HCT116 (cell line): ENCODE measurements at regions not wholly inside any gene's neighbourhood (a gene's known extent, or its start where the extent isn't known, plus 50 kb on each side); places are given as distances from the start of the nearest gene placed in this dataset.

ENCODE experiments used
- ATAC-seq: fragments of 200-7000 bp; cut with Tn5 transposase; 2 replicates; pipeline ENCODE4 v1.9.1; 2020; ENCODE audit warnings: mild to moderate bottlenecking, moderate library complexity
- BruUV-seq: library from RNA; stranded (reverse); fragments of 400-500 nt; replicated peaks from 2 replicates; lab custom pipeline; 2021; lab: Mats Ljungman, UMichigan
- CTCF ChIA-PET: fragments of 300-600 bp; sonication (Branson Sonifier 250); formaldehyde crosslinking; loops from one replicate; lab custom pipeline; 2021; ENCODE audit warnings: antibody characterized with exemption; lab: Charles Lee
- POLR2A ChIA-PET: fragments of 300-600, 350-600 bp; sonication (Branson Sonifier 250); formaldehyde crosslinking; loops from one replicate; lab custom pipeline; 2021; ENCODE audit warnings: antibody characterized with exemption; lab: Charles Lee
- RAD21 ChIA-PET, 2 experiments: fragments of 300-600 bp; sonication (Branson Sonifier 250); formaldehyde crosslinking; loops; one replicate each; lab custom pipeline; 2023; ENCODE audit warnings: low total read pairs in 2 of 2; ENCODE audit not compliant: uncharacterized antibody in 2 of 2, unreplicated experiment in 2 of 2, low non-redundant PET in 1 of 2; lab: Charles Lee
- DNase-seq: peaks from one replicate; pipeline ENCODE4 v3.0.0-alpha.2; 2010; ENCODE audit warnings: low read depth, low spot score
- H2AFZ ChIP-seq: fragments of 200-600 bp; shearing (Covaris generic), sonication (generic); 2 replicates; pipeline ENCODE4 v1.6.1; 2017; ENCODE audit warnings: low read depth, mixed run types, mixed read lengths, antibody characterized with exemption, low read length; ENCODE audit not compliant: poor library complexity, severe bottlenecking
- H3K27ac ChIP-seq: 2 replicates; pipeline ENCODE4 v1.5.1; 2012; ENCODE audit warnings: low read depth, low read length
- H3K27me3 ChIP-seq: fragments of 200-600 bp; sonication (generic); 2 replicates; pipeline ENCODE4 v1.6.1; 2016; ENCODE audit warnings: mixed run types, low read length, mixed read lengths; ENCODE audit not compliant: insufficient read depth
- H3K36me3 ChIP-seq, 2 experiments: fragments of 200-500 bp in 1 of 2; fragments of 200-600 bp in 1 of 2; sonication (Bioruptor generic) in 1 of 2; sonication (generic) in 1 of 2; 2 replicates each; pipeline versions ENCODE4 v1.5.1 to v1.6.1; 2014 to 2016; ENCODE audit warnings: low read length in 2 of 2, inconsistent platforms in 1 of 2, mixed read lengths in 1 of 2, mixed run types in 1 of 2; ENCODE audit not compliant: insufficient read depth in 2 of 2, control insufficient read depth in 1 of 2
- H3K4me1 ChIP-seq, 2 experiments: fragments of 200-600 bp in 1 of 2; sonication (generic) in 1 of 2; 2 replicates each; pipeline versions ENCODE4 v1.5.1 to v1.6.1; 2012 to 2017; ENCODE audit warnings: low read length in 2 of 2, inconsistent platforms in 1 of 2, mild to moderate bottlenecking in 1 of 2, mixed read lengths in 1 of 2, mixed run types in 1 of 2, moderate library complexity in 1 of 2; ENCODE audit not compliant: insufficient read depth in 2 of 2, control insufficient read depth in 1 of 2
- H3K4me2 ChIP-seq: fragments of 200-600 bp; sonication (generic); 2 replicates; pipeline ENCODE4 v1.6.1; 2017; ENCODE audit warnings: mixed run types, low read length, mixed read lengths
- H3K4me3 ChIP-seq, 2 experiments: fragments of 200-600 bp in 1 of 2; sonication (generic) in 1 of 2; replicated peaks in 1 of 2; 2 replicates each; pipeline ENCODE4 v1.5.1; 2011 to 2016; ENCODE audit warnings: low read length in 2 of 2, control low read depth in 1 of 2, low read depth in 1 of 2, mild to moderate bottlenecking in 1 of 2, mixed read lengths in 1 of 2, mixed run types in 1 of 2
- H3K79me2 ChIP-seq: fragments of 200-600 bp; sonication (generic); 2 replicates; pipeline ENCODE4 v1.6.1; 2017; ENCODE audit warnings: mild to moderate bottlenecking, mixed run types, low read length, moderate library complexity, mixed read lengths; ENCODE audit not compliant: insufficient read depth
- H3K9ac ChIP-seq: fragments of 200-600 bp; sonication (generic); 2 replicates; pipeline ENCODE4 v1.6.1; 2016; ENCODE audit warnings: low read length, mixed read lengths
- H3K9me2 ChIP-seq: fragments of 200-600 bp; sonication (generic), shearing (Covaris generic); 2 replicates; pipeline ENCODE4 v1.6.1; 2017; ENCODE audit warnings: mixed run types, mild to moderate bottlenecking, moderate library complexity; ENCODE audit not compliant: insufficient read depth
- H3K9me3 ChIP-seq, 2 experiments: fragments of 200-500 bp in 1 of 2; fragments of 200-600 bp in 1 of 2; sonication (Bioruptor generic) in 1 of 2; sonication (generic) in 1 of 2; 2 replicates each; pipeline ENCODE4 v1.6.1; 2014 to 2017; ENCODE audit warnings: low read length in 2 of 2, mixed read lengths in 2 of 2, inconsistent platforms in 1 of 2, low read depth in 1 of 2, mild to moderate bottlenecking in 1 of 2, mixed run types in 1 of 2, moderate library complexity in 1 of 2; ENCODE audit not compliant: control insufficient read depth in 1 of 2, insufficient read depth in 1 of 2
- H4K20me1 ChIP-seq: fragments of 200-600 bp; sonication (generic), shearing (Covaris generic); 2 replicates; pipeline ENCODE4 v1.6.1; 2017; ENCODE audit warnings: mixed run types, mild to moderate bottlenecking, moderate library complexity; ENCODE audit not compliant: insufficient read depth
- CBX3 ChIP-seq: IDR thresholded peaks from 2 replicates; pipeline ENCODE4 v1.6.1; 2012; ENCODE audit warnings: low read depth
- EZH2 ChIP-seq: fragments of 200-600 bp; sonication (generic); IDR thresholded peaks from 2 replicates; pipeline ENCODE4 v1.6.1; 2017; ENCODE audit warnings: antibody characterized with exemption, mixed run types
- FOSL1 ChIP-seq: IDR thresholded peaks from 2 replicates; pipeline ENCODE4 v1.6.1; 2012; ENCODE audit warnings: low read depth
- POLR2A ChIP-seq: IDR thresholded peaks from 2 replicates; pipeline ENCODE4 v1.7.0; 2011; ENCODE audit warnings: borderline replicate concordance; ENCODE audit not compliant: insufficient read depth, insufficient read length; ENCODE audit errors: extremely low read depth
- POLR2AphosphoS5 ChIP-seq: IDR thresholded peaks from 2 replicates; pipeline ENCODE4 v1.6.1; 2011; ENCODE audit warnings: mild to moderate bottlenecking, low read depth, low read length, moderate library complexity
- RAD21 ChIP-seq: IDR thresholded peaks from 2 replicates; pipeline ENCODE4 v1.6.1; 2012; ENCODE audit warnings: low read depth, mild to moderate bottlenecking
- TCF7L2 ChIP-seq: IDR thresholded peaks from 2 replicates; pipeline ENCODE4 v1.7.0; 2011; ENCODE audit warnings: borderline replicate concordance, inconsistent platforms; ENCODE audit not compliant: insufficient read depth, insufficient read length; ENCODE audit errors: extremely low read depth
- YY1 ChIP-seq: IDR thresholded peaks from 2 replicates; pipeline ENCODE4 v1.6.1; 2011; ENCODE audit warnings: low read length, low read depth, moderate library complexity, mild to moderate bottlenecking; ENCODE audit not compliant: insufficient replicate concordance; ENCODE audit errors: extremely low read depth
- ZFX ChIP-seq: fragments of 450-650 bp; IDR thresholded peaks from 2 replicates; pipeline ENCODE4 v1.6.1; 2017
- intact Hi-C: fragments of 100-400 bp; cut with micrococcal nuclease; formaldehyde crosslinking; loops from 2 replicates; pipeline ENCODE4 v1.10.0; 2022
- TF ChIP-seq, protein P1 (sequence below): IDR thresholded peaks from 2 replicates; pipeline ENCODE4 v1.6.1; 2012; ENCODE audit warnings: low read depth
- TF ChIP-seq, protein P2 (sequence below): IDR thresholded peaks from 2 replicates; pipeline ENCODE4 v1.6.1; 2011; ENCODE audit warnings: mild to moderate bottlenecking, low read length, moderate library complexity; ENCODE audit not compliant: insufficient replicate concordance; ENCODE audit errors: extremely low read depth
- TF ChIP-seq, protein P3 (sequence below), 3 experiments: fragments of 200-600 bp in 1 of 3; sonication (generic) in 1 of 3; IDR thresholded peaks in 2 of 3; conservative IDR thresholded peaks in 1 of 3; 2 replicates each; pipeline ENCODE4 v1.5.1; 2012 to 2017; ENCODE audit warnings: low read depth in 2 of 3, low read length in 2 of 3, antibody characterized with exemption in 1 of 3, borderline replicate concordance in 1 of 3, control low read depth in 1 of 3, mild to moderate bottlenecking in 1 of 3, mixed read lengths in 1 of 3, mixed run types in 1 of 3, moderate library complexity in 1 of 3; ENCODE audit not compliant: insufficient read depth in 1 of 3
- TF ChIP-seq, protein P4 (sequence below): IDR thresholded peaks from 2 replicates; pipeline ENCODE4 v1.6.1; 2012

DNA sequence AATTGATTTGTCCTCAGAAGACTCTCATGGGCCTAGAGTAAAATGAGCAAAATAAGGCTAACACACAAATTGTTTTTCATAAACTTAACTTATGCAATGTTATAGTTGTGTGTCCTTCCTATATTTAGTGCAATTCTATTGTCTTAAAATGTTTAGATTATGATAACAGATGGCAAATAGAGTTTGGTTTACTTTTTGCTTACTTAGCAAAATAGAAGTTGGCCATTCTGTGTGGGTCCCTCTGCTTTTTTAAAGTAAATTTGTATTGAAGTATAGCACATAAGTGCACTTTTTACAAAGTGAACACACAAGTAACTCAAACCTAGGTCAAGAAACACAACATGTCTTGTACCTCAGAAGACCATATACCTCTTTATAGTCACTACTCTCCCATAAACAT is 150.6 kb upstream of the RARB start:
- Histone ChIP-seq H3K4me3 (no peak overlapping the region), H3K4me1 (no peaks in the 10 kb centered on the region), H4K20me1 (no peaks in the 10 kb centered on the region), H3K4me2 (no peak overlapping the region), H3K9ac (no peak overlapping the region), H3K27ac (no peak overlapping the region), H3K79me2 (no peaks in the 10 kb centered on the region), H3K36me3 (no peaks in the 10 kb centered on the region), H3K9me3 (no peaks in the 10 kb centered on the region), H2AFZ (no peak overlapping the region), H3K9me2 (no peaks in the 10 kb centered on the region), H3K27me3 (no peaks in the 10 kb centered on the region; the same call in 1 of the 2 replicates)
- intact Hi-C loops, result no loop called here
- RAD21 ChIA-PET, result no interaction called here
- TF ChIP-seq POLR2AphosphoS5, result no peak
- TF ChIP-seq CBX3, result no peak
- no peak for TF ChIP-seq TCF7L2
- TF ChIP-seq, protein P1, sequence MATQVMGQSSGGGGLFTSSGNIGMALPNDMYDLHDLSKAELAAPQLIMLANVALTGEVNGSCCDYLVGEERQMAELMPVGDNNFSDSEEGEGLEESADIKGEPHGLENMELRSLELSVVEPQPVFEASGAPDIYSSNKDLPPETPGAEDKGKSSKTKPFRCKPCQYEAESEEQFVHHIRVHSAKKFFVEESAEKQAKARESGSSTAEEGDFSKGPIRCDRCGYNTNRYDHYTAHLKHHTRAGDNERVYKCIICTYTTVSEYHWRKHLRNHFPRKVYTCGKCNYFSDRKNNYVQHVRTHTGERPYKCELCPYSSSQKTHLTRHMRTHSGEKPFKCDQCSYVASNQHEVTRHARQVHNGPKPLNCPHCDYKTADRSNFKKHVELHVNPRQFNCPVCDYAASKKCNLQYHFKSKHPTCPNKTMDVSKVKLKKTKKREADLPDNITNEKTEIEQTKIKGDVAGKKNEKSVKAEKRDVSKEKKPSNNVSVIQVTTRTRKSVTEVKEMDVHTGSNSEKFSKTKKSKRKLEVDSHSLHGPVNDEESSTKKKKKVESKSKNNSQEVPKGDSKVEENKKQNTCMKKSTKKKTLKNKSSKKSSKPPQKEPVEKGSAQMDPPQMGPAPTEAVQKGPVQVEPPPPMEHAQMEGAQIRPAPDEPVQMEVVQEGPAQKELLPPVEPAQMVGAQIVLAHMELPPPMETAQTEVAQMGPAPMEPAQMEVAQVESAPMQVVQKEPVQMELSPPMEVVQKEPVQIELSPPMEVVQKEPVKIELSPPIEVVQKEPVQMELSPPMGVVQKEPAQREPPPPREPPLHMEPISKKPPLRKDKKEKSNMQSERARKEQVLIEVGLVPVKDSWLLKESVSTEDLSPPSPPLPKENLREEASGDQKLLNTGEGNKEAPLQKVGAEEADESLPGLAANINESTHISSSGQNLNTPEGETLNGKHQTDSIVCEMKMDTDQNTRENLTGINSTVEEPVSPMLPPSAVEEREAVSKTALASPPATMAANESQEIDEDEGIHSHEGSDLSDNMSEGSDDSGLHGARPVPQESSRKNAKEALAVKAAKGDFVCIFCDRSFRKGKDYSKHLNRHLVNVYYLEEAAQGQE, result no peak
- no peak for TF ChIP-seq FOSL1
- TF ChIP-seq EZH2, result no peak
- no peak for TF ChIP-seq RAD21
- TF ChIP-seq, protein P2, sequence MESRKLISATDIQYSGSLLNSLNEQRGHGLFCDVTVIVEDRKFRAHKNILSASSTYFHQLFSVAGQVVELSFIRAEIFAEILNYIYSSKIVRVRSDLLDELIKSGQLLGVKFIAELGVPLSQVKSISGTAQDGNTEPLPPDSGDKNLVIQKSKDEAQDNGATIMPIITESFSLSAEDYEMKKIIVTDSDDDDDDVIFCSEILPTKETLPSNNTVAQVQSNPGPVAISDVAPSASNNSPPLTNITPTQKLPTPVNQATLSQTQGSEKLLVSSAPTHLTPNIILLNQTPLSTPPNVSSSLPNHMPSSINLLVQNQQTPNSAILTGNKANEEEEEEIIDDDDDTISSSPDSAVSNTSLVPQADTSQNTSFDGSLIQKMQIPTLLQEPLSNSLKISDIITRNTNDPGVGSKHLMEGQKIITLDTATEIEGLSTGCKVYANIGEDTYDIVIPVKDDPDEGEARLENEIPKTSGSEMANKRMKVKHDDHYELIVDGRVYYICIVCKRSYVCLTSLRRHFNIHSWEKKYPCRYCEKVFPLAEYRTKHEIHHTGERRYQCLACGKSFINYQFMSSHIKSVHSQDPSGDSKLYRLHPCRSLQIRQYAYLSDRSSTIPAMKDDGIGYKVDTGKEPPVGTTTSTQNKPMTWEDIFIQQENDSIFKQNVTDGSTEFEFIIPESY, result no peak
- TF ChIP-seq, protein P3, sequence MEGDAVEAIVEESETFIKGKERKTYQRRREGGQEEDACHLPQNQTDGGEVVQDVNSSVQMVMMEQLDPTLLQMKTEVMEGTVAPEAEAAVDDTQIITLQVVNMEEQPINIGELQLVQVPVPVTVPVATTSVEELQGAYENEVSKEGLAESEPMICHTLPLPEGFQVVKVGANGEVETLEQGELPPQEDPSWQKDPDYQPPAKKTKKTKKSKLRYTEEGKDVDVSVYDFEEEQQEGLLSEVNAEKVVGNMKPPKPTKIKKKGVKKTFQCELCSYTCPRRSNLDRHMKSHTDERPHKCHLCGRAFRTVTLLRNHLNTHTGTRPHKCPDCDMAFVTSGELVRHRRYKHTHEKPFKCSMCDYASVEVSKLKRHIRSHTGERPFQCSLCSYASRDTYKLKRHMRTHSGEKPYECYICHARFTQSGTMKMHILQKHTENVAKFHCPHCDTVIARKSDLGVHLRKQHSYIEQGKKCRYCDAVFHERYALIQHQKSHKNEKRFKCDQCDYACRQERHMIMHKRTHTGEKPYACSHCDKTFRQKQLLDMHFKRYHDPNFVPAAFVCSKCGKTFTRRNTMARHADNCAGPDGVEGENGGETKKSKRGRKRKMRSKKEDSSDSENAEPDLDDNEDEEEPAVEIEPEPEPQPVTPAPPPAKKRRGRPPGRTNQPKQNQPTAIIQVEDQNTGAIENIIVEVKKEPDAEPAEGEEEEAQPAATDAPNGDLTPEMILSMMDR (IDR thresholded peaks at IDR 0.05 in 2 of 3, conservative IDR thresholded peaks at IDR 0.05 in 1 of 3; ENCODE audit: borderline replicate concordance in 1 of 3, insufficient read depth in 1 of 3, low read depth in 2 of 3, low read length in 2 of 3), result no peak
- no peak for TF ChIP-seq YY1
- TF ChIP-seq ZFX, result no peak
- TF ChIP-seq, protein P4, sequence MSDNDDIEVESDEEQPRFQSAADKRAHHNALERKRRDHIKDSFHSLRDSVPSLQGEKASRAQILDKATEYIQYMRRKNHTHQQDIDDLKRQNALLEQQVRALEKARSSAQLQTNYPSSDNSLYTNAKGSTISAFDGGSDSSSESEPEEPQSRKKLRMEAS, result no peak
- no peak for TF ChIP-seq POLR2A
- no TSS peak for BruUV-seq
- CTCF ChIA-PET, result no interaction called here
- DNase-seq (no peak), ATAC-seq (no peak)
- POLR2A ChIA-PET, result no interaction called here
